Trophoblast cell (in vitro differentiated cells and primary cell): ENCODE measurements at regions not wholly inside any gene's neighbourhood (a gene's known extent, or its start where the extent isn't known, plus 50 kb on each side); places are given as distances from the start of the nearest gene placed in this dataset.

ENCODE experiments used
- DNase-seq, 2 donors: peaks; one replicate each; pipeline ENCODE4 v3.0.0-alpha.2; 2016
- H2AFZ ChIP-seq: 2 replicates; pipeline ENCODE4 v1.6.1; 2013; ENCODE audit warnings: low read length, moderate library complexity, mild to moderate bottlenecking; ENCODE audit not compliant: insufficient read depth, poor library complexity
- H2AK5ac ChIP-seq: 2 replicates; pipeline ENCODE4 v1.6.1; 2013; ENCODE audit warnings: mild to moderate bottlenecking, low read length
- H2BK120ac ChIP-seq: 2 replicates; pipeline ENCODE4 v1.6.1; 2013; ENCODE audit warnings: low read length, mild to moderate bottlenecking, moderate library complexity; ENCODE audit not compliant: insufficient read depth, poor library complexity
- H2BK12ac ChIP-seq: 2 replicates; pipeline ENCODE4 v1.6.1; 2013; ENCODE audit warnings: mild to moderate bottlenecking, low read length, moderate library complexity
- H2BK5ac ChIP-seq: 2 replicates; pipeline ENCODE4 v1.6.1; 2013; ENCODE audit warnings: low read length, low read depth, moderate library complexity, mild to moderate bottlenecking; ENCODE audit not compliant: poor library complexity
- H3K14ac ChIP-seq: 2 replicates; pipeline ENCODE4 v1.6.1; 2013; ENCODE audit warnings: mild to moderate bottlenecking, low read length
- H3K18ac ChIP-seq: 2 replicates; pipeline ENCODE4 v1.6.1; 2013; ENCODE audit warnings: mild to moderate bottlenecking, low read length
- H3K23ac ChIP-seq: 2 replicates; pipeline ENCODE4 v1.6.1; 2013; ENCODE audit warnings: low read length
- H3K27ac ChIP-seq: 2 replicates; pipeline ENCODE4 v1.5.1; 2013; ENCODE audit warnings: low read depth, mild to moderate bottlenecking, inconsistent platforms, low read length, moderate library complexity
- H3K27me3 ChIP-seq: 2 replicates; pipeline ENCODE4 v1.6.1; 2013; ENCODE audit warnings: inconsistent platforms, mild to moderate bottlenecking, low read length, moderate library complexity; ENCODE audit not compliant: insufficient read depth
- H3K36me3 ChIP-seq, 2 experiments: 1 replicate in 1 of 2; 2 replicates in 1 of 2; pipeline ENCODE4 v1.6.1; 2013; ENCODE audit warnings: low read length in 2 of 2, mild to moderate bottlenecking in 2 of 2, moderate library complexity in 1 of 2; ENCODE audit not compliant: insufficient read depth in 2 of 2, control insufficient read depth in 1 of 2
- H3K4ac ChIP-seq: 2 replicates; pipeline ENCODE4 v1.6.1; 2013; ENCODE audit warnings: low read depth, mild to moderate bottlenecking, low read length, moderate library complexity
- H3K4me1 ChIP-seq, 2 experiments: 1 replicate in 1 of 2; 2 replicates in 1 of 2; pipeline ENCODE4 v1.6.1; 2013; ENCODE audit warnings: low read length in 2 of 2, mild to moderate bottlenecking in 2 of 2, moderate library complexity in 1 of 2; ENCODE audit not compliant: insufficient read depth in 2 of 2, control insufficient read depth in 1 of 2
- H3K4me2 ChIP-seq: 2 replicates; pipeline ENCODE4 v1.6.1; 2013; ENCODE audit warnings: inconsistent platforms, mild to moderate bottlenecking, low read length, moderate library complexity
- H3K4me3 ChIP-seq: 2 replicates; pipeline ENCODE4 v1.5.1; 2013; ENCODE audit warnings: mild to moderate bottlenecking, low read depth, low read length, inconsistent platforms
- H3K79me1 ChIP-seq: one replicate; pipeline ENCODE4 v1.6.1; 2013; ENCODE audit warnings: low read length
- H3K79me2 ChIP-seq: 2 replicates; pipeline ENCODE4 v1.6.1; 2013; ENCODE audit warnings: low read length, mild to moderate bottlenecking; ENCODE audit not compliant: control insufficient read depth, insufficient read depth, poor library complexity
- H3K9ac ChIP-seq: 2 replicates; pipeline ENCODE4 v1.6.1; 2013; ENCODE audit warnings: mild to moderate bottlenecking, low read length
- H3K9me3 ChIP-seq: 2 replicates; pipeline ENCODE4 v1.6.1; 2013; ENCODE audit warnings: low read depth, mild to moderate bottlenecking, control low read depth, inconsistent platforms, low read length; ENCODE audit not compliant: insufficient read depth
- H4K12ac ChIP-seq: 2 replicates; pipeline ENCODE4 v1.6.1; 2013; ENCODE audit warnings: low read depth, mild to moderate bottlenecking, low read length, moderate library complexity
- H4K8ac ChIP-seq: 2 replicates; pipeline ENCODE4 v1.6.1; 2013; ENCODE audit warnings: low read depth, mild to moderate bottlenecking, low read length, moderate library complexity
- H4K91ac ChIP-seq: one replicate; pipeline ENCODE4 v1.6.1; 2013; ENCODE audit warnings: low read depth, mild to moderate bottlenecking, low read length, moderate library complexity
- WGBS: extraction: QIAGEN DNeasy Blood & Tissue Kit; methylation state at CpG from one replicate; pipeline ENCODE4 v1.1.7; 2013; ENCODE audit warnings: missing lambda C conversion rate; ENCODE audit not compliant: insufficient read length, insufficient coverage; ENCODE audit errors: extremely low coverage; 5-methylcytosine and 5-hydroxymethylcytosine counted together

- Histone ChIP-seq H3K4me3 (no peak overlapping the region), H2AK5ac (no peak overlapping the region), H3K79me1 (no peaks in the 10 kb centered on the region), H3K4me1 (no peaks in the 10 kb centered on the region), H3K79me2 (no peaks in the 10 kb centered on the region), H4K12ac (no peak overlapping the region), H4K91ac (no peak overlapping the region), H2BK12ac (no peak overlapping the region), H3K4me2 (no peak overlapping the region), H3K14ac (no peak overlapping the region), H3K4ac (no peak overlapping the region), H3K9me3 (no peaks in the 10 kb centered on the region), H3K27me3 (no peaks in the 10 kb centered on the region), H3K27ac (no peak overlapping the region), H3K23ac (no peak overlapping the region), H3K36me3 (no peaks in the 10 kb centered on the region), H3K9ac (no peak overlapping the region), H3K18ac (no peak overlapping the region), H2AFZ (no peak overlapping the region), H2BK5ac (no peak overlapping the region), H4K8ac (no peak overlapping the region), H2BK120ac (no peak overlapping the region)
- no peak for DNase-seq
- no CpG with 5 or more reads among the region's 3 CpGs for WGBS
Measured at GRCh38 chr1:101317590-101317989, 80.8 kb downstream of the S1PR1 start.

GRCh38 chr1:101323535-101323934 lies 86.7 kb downstream of the S1PR1 start:
- no peak overlapping the region for H2BK12ac ChIP-seq
- H3K9me3 ChIP-seq: no peaks in the 10 kb centered on the region
- no peak overlapping the region for H3K9ac ChIP-seq
- H3K27me3 ChIP-seq: no peaks in the 10 kb centered on the region
- H3K27ac ChIP-seq: no peak overlapping the region
- H3K79me1 ChIP-seq: no peaks in the 10 kb centered on the region
- no peak overlapping the region for H2BK120ac ChIP-seq
- no peak overlapping the region for H2AK5ac ChIP-seq
- no CpG with 5 or more reads among the region's 1 CpG for WGBS
- no peak overlapping the region for H2AFZ ChIP-seq
- no peaks in the 10 kb centered on the region for H3K79me2 ChIP-seq
- no peak overlapping the region for H3K4me3 ChIP-seq
- no peak overlapping the region for H4K8ac ChIP-seq
- H4K91ac ChIP-seq: no peak overlapping the region
- no peak overlapping the region for H4K12ac ChIP-seq
- no peaks in the 10 kb centered on the region for H3K36me3 ChIP-seq
- H3K4me1 ChIP-seq: no peaks in the 10 kb centered on the region
- H3K18ac ChIP-seq: no peak overlapping the region
- H3K4me2 ChIP-seq: no peak overlapping the region
- DNase-seq: no peak
- H2BK5ac ChIP-seq: no peak overlapping the region
- H3K23ac ChIP-seq: no peak overlapping the region
- H3K14ac ChIP-seq: no peak overlapping the region
- H3K4ac ChIP-seq: no peak overlapping the region

- no peaks in the 10 kb centered on the region for H3K79me1 ChIP-seq
- H2AFZ ChIP-seq: no peak overlapping the region
- no peak overlapping the region for H3K4me3 ChIP-seq
- no peak overlapping the region for H3K14ac ChIP-seq
- H3K23ac ChIP-seq: no peak overlapping the region
- no peak overlapping the region for H4K8ac ChIP-seq
- H4K12ac ChIP-seq: no peak overlapping the region
- no peak overlapping the region for H2BK5ac ChIP-seq
- no peak overlapping the region for H3K9ac ChIP-seq
- H2BK120ac ChIP-seq: no peak overlapping the region
- no CpG with 5 or more reads among the region's 1 CpG for WGBS
- H3K4me2 ChIP-seq: no peak overlapping the region
- no peak for DNase-seq
- no peaks in the 10 kb centered on the region for H3K9me3 ChIP-seq
- H2BK12ac ChIP-seq: no peak overlapping the region
- H3K4me1 ChIP-seq: no peaks in the 10 kb centered on the region
- no peak overlapping the region for H2AK5ac ChIP-seq
- no peak overlapping the region for H3K18ac ChIP-seq
- H3K36me3 ChIP-seq: no peaks in the 10 kb centered on the region
- H3K79me2 ChIP-seq: no peaks in the 10 kb centered on the region
- H3K4ac ChIP-seq: no peak overlapping the region
- no peak overlapping the region for H3K27ac ChIP-seq
- H4K91ac ChIP-seq: no peak overlapping the region
- H3K27me3 ChIP-seq: no peaks in the 10 kb centered on the region
Measured at GRCh38 chr1:101325144-101325543, 88.3 kb downstream of the S1PR1 start.

GRCh38 chr1:101330427-101331130 lies 93.8 kb downstream of the S1PR1 start:
- Histone ChIP-seq H2AFZ (no peak overlapping the region), H4K8ac (no peak overlapping the region), H3K27ac (no peak overlapping the region), H2BK12ac (no peak overlapping the region), H2AK5ac (no peak overlapping the region), H3K9me3 (no peaks in the 10 kb centered on the region), H4K91ac (no peak overlapping the region), H3K79me1 (no peaks in the 10 kb centered on the region), H2BK120ac (no peak overlapping the region), H3K23ac (no peak overlapping the region), H4K12ac (no peak overlapping the region), H3K27me3 (no peaks in the 10 kb centered on the region), H3K14ac (no peak overlapping the region), H3K9ac (no peak overlapping the region), H3K4me2 (no peak overlapping the region), H3K36me3 (no peaks in the 10 kb centered on the region), H2BK5ac (no peak overlapping the region), H3K4me3 (no peak overlapping the region), H3K18ac (no peak overlapping the region), H3K79me2 (no peaks in the 10 kb centered on the region), H3K4me1 (no peaks in the 10 kb centered on the region), H3K4ac (no peak overlapping the region)
- WGBS: no CpG with 5 or more reads among the region's 6 CpGs
- no peak for DNase-seq
